ENCODE measurements at regions not wholly inside any gene's neighbourhood (a gene's known extent, or its start where the extent isn't known, plus 50 kb on each side); places are given as distances from the start of the nearest gene placed in this dataset.

DNA sequence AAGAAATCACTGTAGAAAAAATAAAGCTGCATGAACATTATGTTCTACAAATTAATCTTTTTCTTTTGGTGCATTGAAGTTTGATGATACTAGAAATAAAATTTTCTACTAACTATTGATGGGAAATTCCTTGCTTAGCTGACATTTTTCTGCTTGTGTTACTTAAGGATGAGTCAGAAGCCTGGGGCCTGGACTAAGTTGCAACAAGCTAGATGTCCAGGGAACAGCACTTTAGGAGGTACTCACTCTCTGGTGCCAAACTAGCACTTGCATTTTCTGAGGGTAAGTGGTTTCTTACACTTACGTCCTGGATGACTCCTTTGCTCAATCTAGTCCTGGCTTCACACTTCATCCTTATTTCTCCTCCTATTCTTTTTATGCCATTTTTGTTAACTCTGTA lies 945.1 kb downstream of the IGSF11 start:
- no peak overlapping the region for H3K27ac ChIP-seq
- H3K4me3 ChIP-seq (ENCODE audit: low read depth, low read length): no peak overlapping the region
- no peaks in the 10 kb centered on the region for H3K4me1 ChIP-seq
- no peak overlapping the region for H3K9ac ChIP-seq
- no peak overlapping the region for H3K4me2 ChIP-seq (ENCODE audit: low read length)
- peaks cover 3% of the 10 kb centered on the region for H3K9me3 ChIP-seq (ENCODE audit: control insufficient read depth, low read length)
- H2AFZ ChIP-seq: no peak overlapping the region
- no peaks in the 10 kb centered on the region for H3K36me3 ChIP-seq (ENCODE audit: control insufficient read depth, insufficient read depth, low read length)
- TF ChIP-seq, protein P1, sequence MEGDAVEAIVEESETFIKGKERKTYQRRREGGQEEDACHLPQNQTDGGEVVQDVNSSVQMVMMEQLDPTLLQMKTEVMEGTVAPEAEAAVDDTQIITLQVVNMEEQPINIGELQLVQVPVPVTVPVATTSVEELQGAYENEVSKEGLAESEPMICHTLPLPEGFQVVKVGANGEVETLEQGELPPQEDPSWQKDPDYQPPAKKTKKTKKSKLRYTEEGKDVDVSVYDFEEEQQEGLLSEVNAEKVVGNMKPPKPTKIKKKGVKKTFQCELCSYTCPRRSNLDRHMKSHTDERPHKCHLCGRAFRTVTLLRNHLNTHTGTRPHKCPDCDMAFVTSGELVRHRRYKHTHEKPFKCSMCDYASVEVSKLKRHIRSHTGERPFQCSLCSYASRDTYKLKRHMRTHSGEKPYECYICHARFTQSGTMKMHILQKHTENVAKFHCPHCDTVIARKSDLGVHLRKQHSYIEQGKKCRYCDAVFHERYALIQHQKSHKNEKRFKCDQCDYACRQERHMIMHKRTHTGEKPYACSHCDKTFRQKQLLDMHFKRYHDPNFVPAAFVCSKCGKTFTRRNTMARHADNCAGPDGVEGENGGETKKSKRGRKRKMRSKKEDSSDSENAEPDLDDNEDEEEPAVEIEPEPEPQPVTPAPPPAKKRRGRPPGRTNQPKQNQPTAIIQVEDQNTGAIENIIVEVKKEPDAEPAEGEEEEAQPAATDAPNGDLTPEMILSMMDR (IDR thresholded peaks at IDR 0.05): no peak
- no peaks in the 10 kb centered on the region for H3K27me3 ChIP-seq (ENCODE audit: control insufficient read depth, insufficient read depth, low read length)
- H3K79me2 ChIP-seq: no peaks in the 10 kb centered on the region

- TF ChIP-seq, protein P1 (IDR thresholded peaks at IDR 0.05): no peak
- no peak overlapping the region for H3K9ac ChIP-seq
- no peak overlapping the region for H3K4me3 ChIP-seq (ENCODE audit: low read depth, low read length)
- no peaks in the 10 kb centered on the region for H3K27me3 ChIP-seq (ENCODE audit: control insufficient read depth, insufficient read depth, low read length)
- no peaks in the 10 kb centered on the region for H3K4me1 ChIP-seq
- no peak overlapping the region for H3K4me2 ChIP-seq (ENCODE audit: low read length)
- no peak overlapping the region for H3K27ac ChIP-seq
- no peak overlapping the region for H2AFZ ChIP-seq
- H3K79me2 ChIP-seq: no peaks in the 10 kb centered on the region
- H3K36me3 ChIP-seq (ENCODE audit: control insufficient read depth, insufficient read depth, low read length): no peaks in the 10 kb centered on the region
- H3K9me3 ChIP-seq (ENCODE audit: control insufficient read depth, low read length): peaks cover 3% of the 10 kb centered on the region
These were observed 937.4 kb downstream of the IGSF11 start for GRCh38 chr3:118097226-118097625.

GRCh38 chr3:118097660-118098059 lies 937.0 kb downstream of the IGSF11 start:
- Histone ChIP-seq H2AFZ (no peak overlapping the region), H3K4me1 (no peaks in the 10 kb centered on the region), H3K4me2 (ENCODE audit: low read length) (no peak overlapping the region), H3K36me3 (ENCODE audit: control insufficient read depth, insufficient read depth, low read length) (no peaks in the 10 kb centered on the region), H3K9me3 (ENCODE audit: control insufficient read depth, low read length) (peaks cover 3% of the 10 kb centered on the region), H3K79me2 (no peaks in the 10 kb centered on the region), H3K9ac (no peak overlapping the region), H3K4me3 (ENCODE audit: low read depth, low read length) (no peak overlapping the region), H3K27ac (no peak overlapping the region), H3K27me3 (ENCODE audit: control insufficient read depth, insufficient read depth, low read length) (no peaks in the 10 kb centered on the region)
- TF ChIP-seq, protein P1 (IDR thresholded peaks at IDR 0.05): no peak

GRCh38 chr3:118098827-118099226 lies 935.8 kb downstream of the IGSF11 start:
- H3K4me3 ChIP-seq (ENCODE audit: low read depth, low read length): no peak overlapping the region
- H2AFZ ChIP-seq: no peak overlapping the region
- no peak overlapping the region for H3K9ac ChIP-seq
- H3K4me1 ChIP-seq: no peaks in the 10 kb centered on the region
- TF ChIP-seq, protein P1 (IDR thresholded peaks at IDR 0.05): no peak
- H3K4me2 ChIP-seq (ENCODE audit: low read length): no peak overlapping the region
- H3K27me3 ChIP-seq (ENCODE audit: control insufficient read depth, insufficient read depth, low read length): no peaks in the 10 kb centered on the region
- H3K9me3 ChIP-seq (ENCODE audit: control insufficient read depth, low read length): no peaks in the 10 kb centered on the region
- H3K27ac ChIP-seq: no peak overlapping the region
- no peaks in the 10 kb centered on the region for H3K79me2 ChIP-seq
- no peaks in the 10 kb centered on the region for H3K36me3 ChIP-seq (ENCODE audit: control insufficient read depth, insufficient read depth, low read length)

- H3K36me3 ChIP-seq (ENCODE audit: control insufficient read depth, insufficient read depth, low read length): no peaks in the 10 kb centered on the region
These were observed 932.8 kb downstream of the IGSF11 start for GRCh38 chr3:118101891-118102290.

More at GRCh38 chr3:118101891-118102290, 932.8 kb downstream of the IGSF11 start:
- TF ChIP-seq, protein P1 (IDR thresholded peaks at IDR 0.05): no peak
- Histone ChIP-seq H3K9me3 (ENCODE audit: control insufficient read depth, low read length) (no peaks in the 10 kb centered on the region), H3K4me3 (ENCODE audit: low read depth, low read length) (no peak overlapping the region), H3K4me1 (no peaks in the 10 kb centered on the region), H3K4me2 (ENCODE audit: low read length) (no peak overlapping the region), H2AFZ (no peak overlapping the region), H3K27me3 (ENCODE audit: control insufficient read depth, insufficient read depth, low read length) (no peaks in the 10 kb centered on the region), H3K79me2 (no peaks in the 10 kb centered on the region), H3K9ac (no peak overlapping the region), H3K27ac (no peak overlapping the region)

All from parathyroid adenoma (tissue), 2 donors.